Brain microvascular endothelial cell (primary cell): ENCODE measurements at regions not wholly inside any gene's neighbourhood (a gene's known extent, or its start where the extent isn't known, plus 50 kb on each side); places are given as distances from the start of the nearest gene placed in this dataset.

Source experiments
- DNase-seq: peaks from one replicate; pipeline ENCODE4 v3.0.0-alpha.2; 2020
- H3K27ac ChIP-seq: fragments of 250-450 bp; sonication (Bioruptor Pico); 2 replicates; pipeline ENCODE4 v1.5.1; 2020; ENCODE audit warnings: mild to moderate bottlenecking, moderate library complexity
- H3K27me3 ChIP-seq: fragments of 250-450 bp; sonication (Bioruptor Pico); replicated peaks from 2 replicates; pipeline ENCODE4 v1.5.1; 2020; ENCODE audit warnings: mild to moderate bottlenecking
- H3K36me3 ChIP-seq: fragments of 250-450 bp; sonication (Bioruptor Pico); replicated peaks from 2 replicates; pipeline ENCODE4 v1.5.1; 2020; ENCODE audit warnings: mild to moderate bottlenecking
- H3K4me3 ChIP-seq: 2 replicates; pipeline ENCODE4 v1.5.1; 2011; ENCODE audit warnings: low read depth, mild to moderate bottlenecking, control low read depth, low read length, moderate library complexity
- in situ Hi-C: cut with HindIII; loops from 2 replicates; pipeline ENCODE4 v1.10.0; 2017; ENCODE audit warnings: low sequenced_read_pairs, low pct_ligation_motif_present
- TF ChIP-seq, protein P1 (sequence below): IDR thresholded peaks from 2 replicates; pipeline ENCODE4 v1.5.1; 2011; ENCODE audit warnings: low read depth, mild to moderate bottlenecking, moderate library complexity, low read length, control low read depth, inconsistent platforms; ENCODE audit errors: missing control alignments

DNA sequence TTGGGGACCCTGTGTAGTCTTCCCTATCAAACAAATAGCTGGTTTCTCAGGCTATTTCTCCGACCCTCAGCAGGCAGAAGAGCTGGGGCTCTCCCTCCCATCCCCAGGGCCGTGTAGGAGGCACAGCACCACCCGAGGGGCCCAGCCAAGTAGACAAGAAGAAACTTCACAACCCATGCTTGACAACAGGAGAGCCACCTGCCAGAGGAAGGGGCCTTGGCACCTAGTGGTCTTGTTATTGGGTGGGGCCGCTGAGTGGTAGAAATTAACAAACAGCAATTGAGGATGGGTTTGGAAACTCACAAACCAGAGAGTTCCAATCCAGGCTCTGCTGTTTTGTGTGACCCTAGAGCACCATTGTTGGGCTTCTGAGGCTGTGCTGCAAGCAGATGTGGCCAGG is 108.5 kb upstream of the CHD6 start:
- Histone ChIP-seq H3K27me3 (no peaks in the 10 kb centered on the region), H3K4me3 (no peak overlapping the region), H3K36me3 (no peaks in the 10 kb centered on the region), H3K27ac (no peak overlapping the region)
- no peak for DNase-seq
- in situ Hi-C loops: no loop called here
- TF ChIP-seq, protein P1, sequence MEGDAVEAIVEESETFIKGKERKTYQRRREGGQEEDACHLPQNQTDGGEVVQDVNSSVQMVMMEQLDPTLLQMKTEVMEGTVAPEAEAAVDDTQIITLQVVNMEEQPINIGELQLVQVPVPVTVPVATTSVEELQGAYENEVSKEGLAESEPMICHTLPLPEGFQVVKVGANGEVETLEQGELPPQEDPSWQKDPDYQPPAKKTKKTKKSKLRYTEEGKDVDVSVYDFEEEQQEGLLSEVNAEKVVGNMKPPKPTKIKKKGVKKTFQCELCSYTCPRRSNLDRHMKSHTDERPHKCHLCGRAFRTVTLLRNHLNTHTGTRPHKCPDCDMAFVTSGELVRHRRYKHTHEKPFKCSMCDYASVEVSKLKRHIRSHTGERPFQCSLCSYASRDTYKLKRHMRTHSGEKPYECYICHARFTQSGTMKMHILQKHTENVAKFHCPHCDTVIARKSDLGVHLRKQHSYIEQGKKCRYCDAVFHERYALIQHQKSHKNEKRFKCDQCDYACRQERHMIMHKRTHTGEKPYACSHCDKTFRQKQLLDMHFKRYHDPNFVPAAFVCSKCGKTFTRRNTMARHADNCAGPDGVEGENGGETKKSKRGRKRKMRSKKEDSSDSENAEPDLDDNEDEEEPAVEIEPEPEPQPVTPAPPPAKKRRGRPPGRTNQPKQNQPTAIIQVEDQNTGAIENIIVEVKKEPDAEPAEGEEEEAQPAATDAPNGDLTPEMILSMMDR: no peak

DNA sequence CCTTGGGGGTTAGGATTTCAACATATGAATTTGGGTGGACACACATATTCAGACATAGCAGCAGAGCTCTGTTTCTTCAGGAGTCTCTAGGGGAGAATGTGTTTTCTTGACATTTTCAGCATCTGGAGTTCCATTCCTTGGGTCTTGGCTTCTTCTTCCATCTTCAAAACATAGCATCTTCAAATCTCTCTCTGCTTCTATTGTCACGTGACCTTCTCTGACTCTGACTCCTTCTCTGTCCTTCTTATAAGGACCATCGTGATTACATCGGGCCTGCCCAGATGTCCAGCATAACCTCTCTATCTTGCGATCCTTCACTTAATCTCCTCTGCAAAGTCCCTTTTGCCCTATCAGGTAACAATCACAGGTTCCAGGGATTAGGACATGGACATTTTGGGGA is 101.0 kb upstream of the CHD6 start:
- in situ Hi-C loops: no loop called here
- DNase-seq: no peak

DNA sequence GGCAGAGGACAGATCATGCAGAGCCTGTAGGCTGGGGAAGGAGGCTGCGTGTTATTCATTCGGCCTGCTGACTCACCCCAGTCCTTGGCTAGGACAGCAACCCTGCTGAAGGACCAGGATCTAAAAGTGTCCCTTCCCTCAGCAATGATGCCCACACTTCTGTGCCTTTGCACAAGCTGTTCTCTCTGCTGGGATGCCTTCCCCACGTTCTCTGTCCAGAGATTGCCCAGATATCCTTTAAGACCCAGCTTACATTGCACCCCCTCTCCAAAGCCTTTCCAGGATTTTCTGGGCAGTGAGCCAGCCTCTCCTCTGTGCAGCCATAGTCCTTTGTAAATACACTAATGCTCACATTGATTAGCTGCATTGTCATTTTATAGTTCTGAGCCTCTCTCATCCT is 99.3 kb upstream of the CHD6 start:
- DNase-seq: peak; percentile 8
- Histone ChIP-seq H3K27me3 (no peaks in the 10 kb centered on the region), H3K27ac (no peak overlapping the region), H3K36me3 (no peaks in the 10 kb centered on the region), H3K4me3 (no peak overlapping the region)
- TF ChIP-seq, protein P1: no peak
- in situ Hi-C loops: no loop called here

More for the DNA sequence above, 101.0 kb upstream of the CHD6 start:
- Histone ChIP-seq H3K4me3 (no peak overlapping the region), H3K27ac (no peak overlapping the region), H3K27me3 (no peaks in the 10 kb centered on the region), H3K36me3 (no peaks in the 10 kb centered on the region)
- TF ChIP-seq, protein P1: no peak

DNA sequence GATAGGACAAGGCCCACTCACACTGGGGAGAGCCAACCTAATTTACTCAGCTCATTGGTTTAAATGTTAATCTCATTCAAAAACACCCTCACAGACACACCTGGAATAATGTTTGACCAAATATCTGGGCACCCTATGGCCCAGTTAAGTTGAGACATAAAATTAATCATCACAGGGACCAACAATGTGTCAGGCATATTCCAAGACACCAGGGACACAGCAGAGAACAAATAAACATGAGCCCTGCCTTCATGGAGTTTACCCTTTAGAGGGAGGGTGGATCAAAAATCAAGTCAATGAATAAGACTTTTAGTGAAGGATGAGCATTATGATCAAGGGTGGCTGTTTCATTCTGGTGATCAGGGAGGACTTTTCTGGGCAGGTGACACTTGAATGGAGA is 98.7 kb upstream of the CHD6 start:
- DNase-seq: no peak
- TF ChIP-seq, protein P1: no peak

DNA sequence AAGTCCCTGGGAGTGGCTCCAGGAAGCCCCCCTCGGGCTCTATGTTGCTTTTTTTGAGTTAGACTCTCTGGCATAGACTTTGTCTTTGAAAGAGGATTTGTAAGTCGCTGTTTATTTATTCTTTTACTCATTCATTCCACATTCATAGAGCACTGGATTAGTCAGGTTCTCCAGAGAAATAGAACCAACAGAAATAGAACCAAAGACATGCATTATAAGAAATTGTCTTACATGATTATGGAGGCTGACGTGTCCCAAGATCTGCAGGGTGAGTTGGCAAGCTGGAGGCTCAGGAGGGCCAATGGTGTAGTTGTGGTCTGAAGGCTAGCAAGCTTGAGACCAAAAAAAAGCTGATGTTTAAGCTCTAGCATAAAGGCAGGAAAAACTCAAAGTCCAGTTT is 98.3 kb upstream of the CHD6 start:
- Histone ChIP-seq H3K27ac (no peak overlapping the region), H3K4me3 (no peak overlapping the region), H3K36me3 (no peaks in the 10 kb centered on the region), H3K27me3 (no peaks in the 10 kb centered on the region)
- TF ChIP-seq, protein P1: no peak
- DNase-seq: no peak
- in situ Hi-C loops: no loop called here

More for the DNA sequence above, 98.7 kb upstream of the CHD6 start:
- in situ Hi-C loops: no loop called here
- Histone ChIP-seq H3K27ac (no peak overlapping the region), H3K4me3 (no peak overlapping the region), H3K36me3 (no peaks in the 10 kb centered on the region), H3K27me3 (no peaks in the 10 kb centered on the region)

DNA sequence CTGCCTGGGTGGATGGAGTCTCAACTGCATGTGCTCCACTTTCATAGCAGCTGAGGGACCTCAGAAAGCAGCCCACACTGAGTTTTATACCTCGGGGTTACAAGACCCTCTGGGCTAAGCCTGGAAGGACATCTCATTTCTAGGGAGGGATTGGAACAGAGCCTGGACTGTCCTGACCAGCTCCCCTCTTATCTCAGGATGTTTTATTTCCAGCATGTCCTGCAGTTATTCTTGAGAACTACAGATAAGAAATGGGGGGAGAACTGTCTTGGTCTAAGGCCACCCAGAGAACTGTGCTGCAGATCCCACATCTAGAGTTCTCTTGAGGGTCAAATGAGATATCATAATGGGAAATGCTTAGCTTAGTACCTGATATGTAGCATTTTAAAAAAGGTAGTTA is 97.3 kb upstream of the CHD6 start:
- Histone ChIP-seq H3K27ac (no peak overlapping the region), H3K27me3 (no peaks in the 10 kb centered on the region)

More for the DNA sequence above, 97.3 kb upstream of the CHD6 start:
- Histone ChIP-seq H3K36me3 (no peaks in the 10 kb centered on the region), H3K4me3 (no peak overlapping the region)
- DNase-seq: no peak
- in situ Hi-C loops: no loop called here
- TF ChIP-seq, protein P1: no peak
